Right cardiac atrium (tissue), 5 donors: ENCODE measurements at regions not wholly inside any gene's neighbourhood (a gene's known extent, or its start where the extent isn't known, plus 50 kb on each side); places are given as distances from the start of the nearest gene placed in this dataset.

Experiments used
- ATAC-seq, 2 donors: fragments of 200-7000 bp; cut with Tn5 transposase; one replicate each; pipeline versions ENCODE4 v1.8.0 to v1.9.1; 2020; ENCODE audit warnings: moderate library complexity in 2 of 2, mild to moderate bottlenecking in 1 of 2
- DNase-seq, 3 donors: peaks; one replicate each; pipeline ENCODE4 v3.0.0-alpha.2; 2020
- H3K27ac ChIP-seq: one replicate; pipeline ENCODE4 v1.5.1; 2013; ENCODE audit warnings: mild to moderate bottlenecking, low read length, control low read depth, moderate library complexity
- H3K27me3 ChIP-seq: one replicate; pipeline ENCODE4 v1.6.1; 2013; ENCODE audit not compliant: control insufficient read depth, insufficient read depth
- H3K4me1 ChIP-seq: one replicate; pipeline ENCODE4 v1.6.1; 2013; ENCODE audit warnings: low read length; ENCODE audit not compliant: control insufficient read depth, insufficient read depth
- H3K4me3 ChIP-seq: one replicate; pipeline ENCODE4 v1.5.1; 2013; ENCODE audit warnings: low read length, control low read depth
- H3K9me3 ChIP-seq: one replicate; pipeline ENCODE4 v1.6.1; 2013; ENCODE audit warnings: low read length; ENCODE audit not compliant: control insufficient read depth
- WGBS: extraction: QIAGEN DNeasy Blood & Tissue Kit; methylation state at CpG from one replicate; pipeline ENCODE4 v1.1.7; 2013; 5-methylcytosine and 5-hydroxymethylcytosine counted together
- intact Hi-C, 4 donors: fragments of 100-400 bp; cut with DNase I; formaldehyde crosslinking; loops; one replicate each; pipeline versions ENCODE4 v1.11.0 to v1.14.0; 2022 to 2023
- donor health status: healthy with polysubstance abuse.
- donor health status: DM: no; HTN: yes; CAD: no.
- donor health status: DM: no; HTN: no; CAD: no.
- donor health status: DM: no; HTN: yes; CAD: no; lungs with severe emphysema.
- donor health status: DM: yes; HTN: yes; CAD: no.

DNA sequence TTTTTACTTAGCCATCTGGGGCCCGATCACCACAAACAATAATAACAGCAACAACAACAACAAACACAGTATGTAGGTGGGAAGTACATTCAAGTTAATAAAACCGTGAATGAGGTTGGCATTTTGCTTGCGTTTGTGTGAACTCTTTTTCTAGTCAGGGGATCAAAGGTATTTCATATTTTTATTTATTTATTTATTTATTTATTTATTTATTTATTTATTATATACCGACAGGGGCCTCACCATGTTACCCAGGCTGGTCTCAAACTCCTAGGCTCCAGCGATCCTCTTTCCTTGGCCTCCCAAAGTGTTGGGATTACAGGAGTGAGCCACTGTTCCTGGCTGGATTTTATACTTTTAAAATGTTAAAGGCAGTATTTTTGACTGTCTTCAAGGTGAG lies 325.4 kb downstream of the RAPGEF2 start:
- 96% methylated on average over 5 of the region's 5 CpGs for WGBS

GRCh38 chr4:159428975-159429692 lies 326.3 kb downstream of the RAPGEF2 start:
- no peaks in the 10 kb centered on the region for H3K4me1 ChIP-seq
- intact Hi-C loops = no loop called here
- H3K27me3 ChIP-seq = no peaks in the 10 kb centered on the region
- no peak for DNase-seq
- no peaks in the 10 kb centered on the region for H3K9me3 ChIP-seq
- 25% methylated on average over 6 of the region's 6 CpGs for WGBS
- no peak overlapping the region for H3K4me3 ChIP-seq
- ATAC-seq = peak in 1 of 2 donors; percentile 53
- no peak overlapping the region for H3K27ac ChIP-seq

More for the DNA sequence above, 325.4 kb downstream of the RAPGEF2 start:
- H3K4me1 ChIP-seq = no peaks in the 10 kb centered on the region
- no peak overlapping the region for H3K4me3 ChIP-seq
- ATAC-seq (no peak), DNase-seq (no peak)
- H3K9me3 ChIP-seq = no peaks in the 10 kb centered on the region
- no peak overlapping the region for H3K27ac ChIP-seq
- no peaks in the 10 kb centered on the region for H3K27me3 ChIP-seq
- intact Hi-C loops = no loop called here

GRCh38 chr4:159429693-159430035 lies 326.8 kb downstream of the RAPGEF2 start:
- ATAC-seq (no peak), DNase-seq (no peak)
- H3K27me3 ChIP-seq = no peaks in the 10 kb centered on the region
- no peak overlapping the region for H3K27ac ChIP-seq
- intact Hi-C loops = no loop called here
- H3K4me1 ChIP-seq = no peaks in the 10 kb centered on the region
- no peaks in the 10 kb centered on the region for H3K9me3 ChIP-seq
- H3K4me3 ChIP-seq = no peak overlapping the region
- 54% methylated on average over 3 of the region's 3 CpGs for WGBS

DNA sequence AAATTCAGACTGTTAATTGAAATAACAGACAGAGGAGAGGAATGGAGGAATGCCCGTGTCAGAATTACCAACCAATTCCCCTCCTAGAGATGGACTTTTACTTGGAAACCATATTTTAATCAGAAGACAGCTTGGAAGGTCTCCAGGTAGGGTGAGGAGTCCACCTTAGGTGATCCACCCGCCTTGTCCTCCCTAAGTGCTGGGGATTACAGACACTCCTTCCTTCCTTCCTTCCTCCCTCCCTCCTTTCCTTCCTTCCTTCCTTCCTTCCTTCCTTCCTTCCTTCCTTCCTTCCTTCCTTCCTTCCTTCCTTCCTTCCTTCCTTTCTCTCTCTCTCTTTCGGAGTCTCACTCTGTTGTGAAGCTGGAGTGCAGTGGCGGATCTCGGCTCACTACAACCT lies 328.0 kb downstream of the RAPGEF2 start:
- ATAC-seq (no peak), DNase-seq (no peak)
- Histone ChIP-seq H3K4me1 (no peaks in the 10 kb centered on the region), H3K4me3 (no peak overlapping the region), H3K27me3 (no peaks in the 10 kb centered on the region), H3K27ac (no peak overlapping the region), H3K9me3 (no peaks in the 10 kb centered on the region)
- 96% methylated on average over 5 of the region's 5 CpGs for WGBS
- intact Hi-C loops = no loop called here

- 56% methylated on average over 3 of the region's 3 CpGs for WGBS
- DNase-seq = no peak
- no peak for ATAC-seq
- no peaks in the 10 kb centered on the region for H3K4me1 ChIP-seq
- intact Hi-C loops = no loop called here
- no peaks in the 10 kb centered on the region for H3K9me3 ChIP-seq
- H3K27ac ChIP-seq = no peak overlapping the region
- no peaks in the 10 kb centered on the region for H3K27me3 ChIP-seq
- H3K4me3 ChIP-seq = no peak overlapping the region
These were observed 329.6 kb downstream of the RAPGEF2 start for GRCh38 chr4:159432436-159432835.

DNA sequence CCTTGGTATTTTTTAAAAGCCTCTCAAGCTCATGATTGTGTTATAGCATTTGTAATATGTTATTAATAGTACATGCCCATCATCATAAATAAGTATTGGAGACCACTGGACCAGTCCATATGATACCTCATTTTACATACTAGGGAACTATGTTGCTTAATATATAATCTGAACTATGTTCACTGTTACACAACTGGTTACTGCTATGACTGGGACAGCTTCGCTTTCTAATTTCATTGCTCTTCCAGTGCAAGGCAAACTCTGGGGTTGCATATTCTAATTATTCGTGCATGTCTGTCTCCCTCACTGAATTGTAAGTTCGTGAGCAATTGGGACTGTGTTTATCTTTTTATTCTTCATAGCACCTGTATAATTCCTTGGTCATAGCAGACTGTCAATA lies 330.5 kb downstream of the RAPGEF2 start:
- H3K9me3 ChIP-seq = no peaks in the 10 kb centered on the region
- 91% methylated on average over 3 of the region's 3 CpGs for WGBS
- DNase-seq = no peak
- H3K27me3 ChIP-seq = no peaks in the 10 kb centered on the region
- H3K27ac ChIP-seq = no peak overlapping the region
- intact Hi-C loops = no loop called here
- no peaks in the 10 kb centered on the region for H3K4me1 ChIP-seq
- no peak overlapping the region for H3K4me3 ChIP-seq
- ATAC-seq = no peak

DNA sequence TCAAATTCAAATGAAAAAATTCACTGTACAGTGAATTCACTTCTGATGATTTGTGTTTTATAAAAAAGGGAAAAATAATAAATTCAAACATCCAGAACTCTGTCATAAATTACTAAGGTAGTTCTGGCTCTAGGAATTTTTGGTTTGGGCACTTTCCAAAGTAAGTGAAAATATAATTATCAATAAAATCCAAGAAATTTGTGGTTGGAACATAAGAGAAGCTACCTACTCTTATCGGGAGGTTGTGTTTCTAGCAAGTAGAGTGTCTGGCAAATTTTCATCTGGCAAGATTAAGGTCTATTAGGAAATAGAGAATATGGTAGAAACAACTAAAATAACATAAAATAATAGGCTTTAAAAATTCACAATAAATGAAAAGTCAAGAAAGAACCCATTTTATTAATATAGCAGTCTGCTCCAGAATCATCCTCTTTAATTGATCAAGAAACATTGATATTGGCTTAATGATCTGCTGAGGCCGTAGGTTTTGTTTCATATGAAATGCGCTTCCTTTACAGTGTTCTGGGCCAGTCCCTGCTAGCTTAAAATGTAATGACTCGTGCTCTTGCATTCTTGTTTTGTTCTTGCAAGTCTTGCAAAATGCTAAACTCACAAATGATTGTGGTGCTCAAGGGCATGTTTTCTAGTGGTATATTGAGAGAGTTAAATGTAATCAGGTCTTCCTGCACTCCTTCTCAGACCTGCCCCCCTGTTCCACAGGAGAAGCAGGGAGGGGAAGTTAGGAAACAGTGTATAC lies 331.4 kb downstream of the RAPGEF2 start:
- Histone ChIP-seq H3K9me3 (no peaks in the 10 kb centered on the region), H3K27ac (no peak overlapping the region), H3K27me3 (no peaks in the 10 kb centered on the region), H3K4me3 (no peak overlapping the region), H3K4me1 (no peaks in the 10 kb centered on the region)
- no peak for ATAC-seq
- intact Hi-C loops = no loop called here
- no peak for DNase-seq
- WGBS = 61% methylated on average over 4 of the region's 4 CpGs

DNA sequence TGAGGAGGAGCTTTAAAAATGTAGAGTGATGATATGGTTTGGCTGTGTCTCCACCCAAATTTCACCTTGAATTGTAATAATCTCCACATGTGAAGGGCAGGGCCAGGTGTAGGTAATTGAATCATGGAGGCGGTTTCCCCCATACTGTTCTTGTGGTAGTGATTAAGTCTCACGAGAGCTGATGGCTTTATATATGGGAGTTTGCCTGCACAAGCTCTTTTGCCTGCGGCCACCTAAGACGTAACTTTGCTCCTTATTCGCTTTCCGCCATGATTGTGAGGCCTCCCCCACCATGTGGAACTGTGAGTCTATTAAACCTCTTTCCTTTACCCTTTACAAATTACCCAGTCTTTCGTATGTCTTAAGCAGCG lies 332.0 kb downstream of the RAPGEF2 start:
- H3K27me3 ChIP-seq = no peaks in the 10 kb centered on the region
- ATAC-seq (no peak), DNase-seq (no peak)
- no peaks in the 10 kb centered on the region for H3K9me3 ChIP-seq
- H3K4me3 ChIP-seq = no peak overlapping the region
- no peaks in the 10 kb centered on the region for H3K4me1 ChIP-seq
- WGBS = 94% methylated on average over 8 of the region's 8 CpGs
- intact Hi-C loops = no loop called here
- H3K27ac ChIP-seq = no peak overlapping the region

DNA sequence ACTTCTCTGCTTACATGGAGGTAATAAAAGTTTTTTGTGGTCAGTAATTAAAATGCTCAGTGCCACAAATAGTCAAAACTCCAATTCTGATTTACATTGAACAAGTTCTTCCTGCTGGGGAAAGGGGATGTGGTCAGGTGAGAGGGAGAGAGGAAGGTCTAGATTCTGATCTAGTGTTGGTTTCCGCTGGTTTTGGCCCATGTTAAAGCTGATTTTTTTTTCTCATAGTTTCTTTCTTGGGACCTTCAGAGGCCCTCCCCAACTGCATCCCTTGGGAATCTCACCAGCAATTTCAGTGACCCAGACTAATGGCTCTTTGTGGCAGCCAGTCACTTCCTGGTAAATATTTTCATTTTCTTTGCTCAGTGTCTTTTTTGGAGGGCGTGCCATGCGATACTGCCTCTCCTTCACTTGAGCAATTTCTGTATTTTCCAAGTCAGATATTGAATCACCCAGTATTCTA lies 332.7 kb downstream of the RAPGEF2 start:
- H3K27ac ChIP-seq = no peak overlapping the region
- H3K4me1 ChIP-seq = no peaks in the 10 kb centered on the region
- no peak overlapping the region for H3K4me3 ChIP-seq
- WGBS = 71% methylated on average over 3 of the region's 3 CpGs
- intact Hi-C loops = no loop called here
- DNase-seq = no peak
- H3K9me3 ChIP-seq = no peaks in the 10 kb centered on the region
- no peaks in the 10 kb centered on the region for H3K27me3 ChIP-seq
- peak in 1 of 2 donors; percentile 32 for ATAC-seq

- Histone ChIP-seq H3K9me3 (no peaks in the 10 kb centered on the region), H3K4me1 (no peaks in the 10 kb centered on the region), H3K27me3 (no peaks in the 10 kb centered on the region), H3K27ac (no peak overlapping the region), H3K4me3 (no peak overlapping the region)
- DNase-seq = no peak
- no peak for ATAC-seq
- intact Hi-C loops = loop anchor here in 3 of 4 donors (10.0 kb wide), 6 partner anchors 69 to 719 kb away; partner anchors contain the start of gene PPID (in 1 of the 3)
- 97% methylated on average over 3 of the region's 3 CpGs for WGBS
These were observed 341.1 kb downstream of the RAPGEF2 start for GRCh38 chr4:159443975-159444374.

GRCh38 chr4:159444678-159445077 lies 341.8 kb downstream of the RAPGEF2 start:
- no peak overlapping the region for H3K27ac ChIP-seq
- DNase-seq (no peak), ATAC-seq (no peak)
- H3K4me1 ChIP-seq = no peaks in the 10 kb centered on the region
- no peaks in the 10 kb centered on the region for H3K27me3 ChIP-seq
- H3K9me3 ChIP-seq = no peaks in the 10 kb centered on the region
- H3K4me3 ChIP-seq = no peak overlapping the region
- 34% methylated on average over 1 of the region's 1 CpG for WGBS
- intact Hi-C loops = loop anchor here in 3 of 4 donors (10.0 kb wide), 6 partner anchors 70 to 720 kb away; partner anchors contain the start of gene PPID (in 1 of the 3)
